Stimulated activated CD4-positive, alpha-beta T cell treated with anti-CD3 and anti-CD28 coated beads, Interleukin-4, amount 100 ng/mL, for 24 hours (primary cell): ENCODE measurements at regions not wholly inside any gene's neighbourhood (a gene's known extent, or its start where the extent isn't known, plus 50 kb on each side); places are given as distances from the start of the nearest gene placed in this dataset.
"Not testable (repeated sequence)": the region's sequence is repeated elsewhere in the genome, so short reads cannot be mapped to it uniquely, and the experiment has no call there.

ENCODE experiments used
- DNase-seq: peaks from one replicate; pipeline ENCODE4 v3.0.0-alpha.2; 2020

GRCh38 chr1:143905214-143906179 is 66.3 kb downstream of the FAM72C start:
- DNase-seq: not testable (repeated sequence)

- not testable (repeated sequence) for DNase-seq
Observed at GRCh38 chr1:143904622-143904979, 67.2 kb downstream of the FAM72C start.

- DNase-seq: not testable (repeated sequence)
Observed at GRCh38 chr1:143903899-143904621, 67.7 kb downstream of the FAM72C start.

- DNase-seq: not testable (repeated sequence)
Observed at GRCh38 chr1:143896377-143896776, 75.4 kb downstream of the FAM72C start.

GRCh38 chr1:143884932-143885574 is 86.7 kb downstream of the FAM72C start:
- DNase-seq: peak; percentile 74

- DNase-seq: peak; percentile 47
Observed at GRCh38 chr1:143884532-143884931, 87.3 kb downstream of the FAM72C start.

GRCh38 chr1:143879757-143880536 is 91.8 kb downstream of the FAM72C start:
- not testable (repeated sequence) for DNase-seq

GRCh38 chr1:143875947-143876346 is 95.8 kb downstream of the FAM72C start:
- not testable (repeated sequence) for DNase-seq

GRCh38 chr1:143874625-143875024 is 97.2 kb downstream of the FAM72C start:
- DNase-seq: not testable (repeated sequence)

- DNase-seq: not testable (repeated sequence)
Observed at GRCh38 chr1:143873650-143874049, 98.1 kb downstream of the FAM72C start.

GRCh38 chr1:143870388-143870787 is 101.4 kb downstream of the FAM72C start:
- not testable (repeated sequence) for DNase-seq

GRCh38 chr1:143867590-143868220 is 104.1 kb downstream of the FAM72C start:
- not testable (repeated sequence) for DNase-seq

GRCh38 chr1:143863901-143864520 is 107.8 kb downstream of the FAM72C start:
- not testable (repeated sequence) for DNase-seq

GRCh38 chr1:143862722-143863121 is 109.1 kb downstream of the FAM72C start:
- DNase-seq: not testable (repeated sequence)

GRCh38 chr1:143861306-143861705 is 110.5 kb downstream of the FAM72C start:
- not testable (repeated sequence) for DNase-seq

- not testable (repeated sequence) for DNase-seq
Observed at GRCh38 chr1:143855867-143856266, 115.9 kb downstream of the FAM72C start.

GRCh38 chr1:143854069-143854468 is 117.7 kb downstream of the FAM72C start:
- not testable (repeated sequence) for DNase-seq

- not testable (repeated sequence) for DNase-seq
Observed at GRCh38 chr1:143850637-143851036, 121.1 kb downstream of the FAM72C start.

- not testable (repeated sequence) for DNase-seq
Observed at GRCh38 chr1:143848859-143849258, 122.9 kb downstream of the FAM72C start.

- DNase-seq: not testable (repeated sequence)
Observed at GRCh38 chr1:143845193-143845592, 126.6 kb downstream of the FAM72C start.

GRCh38 chr1:143842058-143842457 is 129.7 kb downstream of the FAM72C start:
- DNase-seq: not testable (repeated sequence)
